Neuron (in vitro differentiated cells): ENCODE measurements at regions not wholly inside any gene's neighbourhood (a gene's known extent, or its start where the extent isn't known, plus 50 kb on each side); places are given as distances from the start of the nearest gene placed in this dataset.

Experiments used
- H2AFZ ChIP-seq: one replicate; pipeline ENCODE4 v1.6.1; 2013; ENCODE audit warnings: low read depth, mild to moderate bottlenecking, inconsistent platforms, low read length, moderate library complexity
- H3K27me3 ChIP-seq: one replicate; pipeline ENCODE4 v1.6.1; 2013; ENCODE audit warnings: low read length; ENCODE audit not compliant: insufficient read depth
- H3K36me3 ChIP-seq: one replicate; pipeline ENCODE4 v1.6.1; 2013; ENCODE audit warnings: low read length; ENCODE audit not compliant: insufficient read depth
- H3K4me1 ChIP-seq: one replicate; pipeline ENCODE4 v1.6.1; 2013; ENCODE audit warnings: low read length; ENCODE audit not compliant: insufficient read depth
- H3K4me3 ChIP-seq: 2 replicates; pipeline ENCODE4 v1.5.1; 2013; ENCODE audit warnings: mild to moderate bottlenecking, low read length, moderate library complexity
- H3K9me3 ChIP-seq: one replicate; pipeline ENCODE4 v1.6.1; 2013; ENCODE audit warnings: low read length

DNA sequence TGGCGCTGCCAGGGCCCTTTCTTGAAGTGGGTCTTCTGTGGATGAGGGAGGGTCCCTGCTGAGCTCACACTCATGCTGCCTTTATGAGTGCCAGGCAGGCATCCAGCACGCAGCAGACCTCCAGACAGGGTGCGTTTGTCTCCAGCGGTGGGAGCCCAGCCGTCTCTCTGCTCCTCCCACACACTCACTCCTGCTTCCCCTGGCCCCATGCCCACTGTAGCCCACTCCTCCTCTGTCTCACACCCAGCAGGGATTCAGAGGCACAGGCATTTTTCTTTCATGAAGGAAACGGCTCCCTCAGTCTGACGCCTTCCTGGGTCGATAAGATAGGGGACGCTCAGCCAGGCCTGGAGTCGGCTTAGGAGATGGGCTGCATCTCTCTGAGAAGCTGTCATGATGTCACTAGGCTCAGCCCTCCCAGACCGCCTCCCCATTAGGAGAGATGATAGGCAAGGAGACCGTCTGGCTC is 183.9 kb upstream of the NCAM1 start:
- Histone ChIP-seq H3K27me3 (no peaks in the 10 kb centered on the region), H3K4me3 (no peak overlapping the region), H2AFZ (no peak overlapping the region), H3K9me3 (no peaks in the 10 kb centered on the region), H3K36me3 (no peaks in the 10 kb centered on the region), H3K4me1 (no peaks in the 10 kb centered on the region)

DNA sequence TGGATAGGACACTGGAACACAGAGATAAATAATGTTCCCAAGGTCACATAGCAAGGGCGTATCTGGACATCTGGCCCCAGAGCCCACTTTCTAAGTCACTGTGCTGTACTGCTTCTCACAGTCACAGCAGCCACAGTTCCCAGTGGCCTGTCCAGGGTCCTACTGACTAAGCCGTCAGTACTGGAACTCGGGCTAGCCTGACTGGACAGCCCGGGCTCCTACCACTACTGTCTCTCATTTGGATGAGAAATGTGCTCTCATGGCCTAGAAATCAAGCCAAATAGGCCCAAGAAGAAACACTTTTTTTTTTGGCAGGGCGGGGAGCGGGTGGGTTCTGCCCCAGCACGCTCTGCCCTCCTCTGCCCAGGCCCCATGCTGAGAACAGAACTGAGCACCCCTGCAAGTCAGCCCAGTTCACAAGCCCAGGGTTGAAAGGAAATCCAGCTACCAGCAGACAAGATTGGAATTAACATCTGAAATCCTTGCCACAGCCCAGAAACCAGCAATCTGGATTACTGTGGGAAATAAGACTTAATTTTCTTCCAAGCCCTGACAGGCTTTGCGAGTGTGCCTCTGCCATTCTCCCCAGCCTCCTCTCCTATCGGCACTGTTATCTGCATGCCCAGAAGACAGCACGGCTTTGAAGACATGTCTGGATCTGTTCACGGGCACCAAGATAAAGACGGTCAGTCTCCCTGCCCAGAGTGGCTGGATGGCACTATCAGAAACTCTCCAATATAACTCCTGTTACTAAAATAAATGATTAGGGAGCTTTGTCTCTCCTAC is 182.9 kb upstream of the NCAM1 start:
- Histone ChIP-seq H3K9me3 (no peaks in the 10 kb centered on the region), H3K36me3 (no peaks in the 10 kb centered on the region), H3K4me1 (no peaks in the 10 kb centered on the region), H3K4me3 (no peak overlapping the region), H2AFZ (no peak overlapping the region), H3K27me3 (no peaks in the 10 kb centered on the region)

DNA sequence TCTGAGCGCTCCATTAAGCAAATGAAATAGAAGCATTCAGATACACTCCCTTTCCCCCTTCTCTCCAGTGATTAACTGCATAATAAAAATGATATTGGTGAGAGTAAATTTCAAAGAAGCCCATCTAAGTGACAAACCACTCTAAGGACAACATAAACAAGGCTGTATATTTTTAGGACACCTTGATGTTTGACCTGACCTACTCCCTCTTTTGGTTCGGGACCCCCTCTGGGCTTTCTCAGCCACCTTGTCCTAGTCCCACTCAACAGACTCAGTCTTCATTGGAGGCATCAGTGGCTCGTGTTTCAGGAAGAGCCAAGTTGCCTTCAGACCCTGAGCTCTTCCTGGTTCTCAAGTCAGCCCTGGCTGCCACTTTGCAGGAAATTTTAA is 182.3 kb upstream of the NCAM1 start:
- Histone ChIP-seq H3K27me3 (no peaks in the 10 kb centered on the region), H3K9me3 (no peaks in the 10 kb centered on the region), H3K4me3 (no peak overlapping the region), H3K4me1 (no peaks in the 10 kb centered on the region), H3K36me3 (no peaks in the 10 kb centered on the region), H2AFZ (no peak overlapping the region)

DNA sequence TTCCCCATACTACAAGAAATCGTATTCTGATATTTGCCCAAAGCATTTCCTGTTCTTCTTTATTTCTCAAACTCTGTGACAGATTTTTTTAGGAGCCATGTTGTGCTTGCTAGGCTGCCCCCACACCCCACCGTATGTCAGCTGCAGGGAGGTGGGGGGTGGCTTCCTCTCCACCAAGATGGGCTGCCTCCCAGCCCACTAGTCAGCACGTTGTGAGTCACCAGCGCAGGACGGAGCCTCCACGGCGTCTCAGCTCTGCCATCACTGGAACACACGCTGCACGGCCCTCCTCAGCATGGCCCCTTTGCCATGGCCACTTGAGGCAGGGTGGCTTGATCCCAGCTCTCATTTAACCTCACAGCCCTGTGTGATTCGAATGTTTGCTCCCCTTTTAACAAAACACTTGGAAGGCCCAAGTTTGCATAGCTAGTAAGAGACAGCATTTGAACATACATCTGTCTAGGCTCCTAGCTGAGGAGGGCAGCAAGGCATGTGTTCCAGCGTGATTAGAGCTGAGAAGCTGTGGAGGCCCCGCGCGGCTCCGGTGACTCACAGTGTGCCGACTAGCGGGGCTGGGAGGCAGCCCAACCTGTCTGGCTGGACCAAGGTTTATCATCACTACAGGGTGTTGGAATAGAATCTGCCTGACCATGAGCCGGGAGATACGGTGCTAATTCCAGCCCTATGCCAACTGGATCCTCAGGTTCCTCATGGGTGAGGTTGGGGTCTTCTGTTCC is 180.7 kb upstream of the NCAM1 start:
- Histone ChIP-seq H3K4me3 (no peak overlapping the region), H2AFZ (no peak overlapping the region), H3K36me3 (no peaks in the 10 kb centered on the region), H3K27me3 (no peaks in the 10 kb centered on the region), H3K4me1 (no peaks in the 10 kb centered on the region), H3K9me3 (no peaks in the 10 kb centered on the region)

DNA sequence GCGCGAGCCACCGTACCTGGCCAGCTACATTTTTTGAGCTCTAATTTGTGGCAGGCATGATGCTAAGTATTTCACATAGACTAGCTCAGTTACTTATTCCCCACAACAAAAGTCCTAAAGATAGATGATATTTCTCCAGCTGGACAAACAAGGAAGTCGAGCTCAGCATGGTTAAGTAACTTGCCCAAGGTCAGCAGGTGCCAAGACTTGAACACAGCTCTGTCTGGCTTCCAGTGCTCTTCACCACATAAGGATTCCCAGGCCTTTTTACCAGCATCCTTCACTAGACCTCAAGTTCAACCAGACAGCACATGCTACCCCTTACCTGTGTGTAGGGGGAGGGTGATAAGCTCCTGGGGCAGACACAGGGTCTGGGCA is 177.3 kb upstream of the NCAM1 start:
- no peak overlapping the region for H2AFZ ChIP-seq
- no peaks in the 10 kb centered on the region for H3K36me3 ChIP-seq
- no peaks in the 10 kb centered on the region for H3K27me3 ChIP-seq

DNA sequence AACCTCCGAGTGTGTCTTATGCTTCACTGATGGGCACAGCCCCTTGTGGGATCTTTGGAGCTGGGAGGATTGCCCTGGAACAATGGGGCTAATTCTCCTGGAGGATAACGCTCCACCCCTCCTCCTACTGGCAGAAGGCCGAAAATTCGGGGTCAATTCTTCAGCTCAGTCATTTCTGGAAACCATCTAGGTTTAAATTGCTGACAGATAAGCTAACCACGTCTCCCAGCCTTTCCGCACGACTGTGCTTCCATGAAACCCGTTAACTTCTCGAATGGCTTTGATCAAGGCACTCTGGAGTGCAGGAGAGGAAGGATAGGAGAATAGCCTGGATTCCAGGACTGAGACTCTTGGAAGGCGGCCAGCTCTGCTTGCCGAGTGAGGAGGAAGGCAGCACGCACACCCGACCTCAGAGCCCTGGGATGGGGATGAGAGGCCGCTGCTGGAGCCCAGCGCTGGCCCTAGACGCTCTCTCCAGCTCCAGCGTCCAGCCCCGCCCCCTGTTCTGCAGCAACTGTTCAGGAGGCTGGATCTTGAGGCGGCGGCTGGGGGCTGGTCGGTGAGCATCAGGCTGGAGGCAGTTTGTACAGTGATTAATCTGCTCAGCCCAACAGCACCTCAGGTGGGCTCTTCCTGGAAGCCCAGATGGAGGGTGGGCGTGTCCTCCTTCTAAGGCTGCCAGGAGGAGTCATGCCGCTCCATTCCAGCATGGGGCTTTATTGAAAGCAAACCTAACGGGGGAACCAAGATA is 176.7 kb upstream of the NCAM1 start:
- Histone ChIP-seq H3K36me3 (no peaks in the 10 kb centered on the region), H3K4me1 (no peaks in the 10 kb centered on the region), H3K27me3 (no peaks in the 10 kb centered on the region), H2AFZ (no peak overlapping the region), H3K4me3 (no peak overlapping the region), H3K9me3 (no peaks in the 10 kb centered on the region)

More for the DNA sequence above, 177.3 kb upstream of the NCAM1 start:
- Histone ChIP-seq H3K9me3 (no peaks in the 10 kb centered on the region), H3K4me3 (no peak overlapping the region), H3K4me1 (no peaks in the 10 kb centered on the region)

DNA sequence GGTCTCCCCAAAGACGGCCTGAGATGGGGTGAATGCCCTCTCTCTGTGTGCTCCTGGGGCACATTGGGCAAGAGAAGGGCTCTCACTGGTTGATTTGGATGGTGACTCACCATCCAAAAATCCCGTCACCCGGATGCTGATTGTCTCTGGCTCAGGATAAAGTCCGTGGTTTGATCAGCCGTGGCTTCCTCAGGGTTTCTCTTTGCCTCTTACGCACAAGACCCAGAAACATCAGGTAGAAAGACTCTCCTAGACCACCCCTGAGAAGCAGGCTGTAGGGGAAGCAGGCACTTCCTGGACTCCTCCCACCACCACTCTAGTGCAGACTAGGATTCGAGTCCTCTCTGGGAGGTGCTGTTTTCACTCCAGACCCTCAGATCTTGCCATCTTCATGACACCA is 176.1 kb upstream of the NCAM1 start:
- H3K4me3 ChIP-seq, result no peak overlapping the region
- H2AFZ ChIP-seq, result no peak overlapping the region
- no peaks in the 10 kb centered on the region for H3K9me3 ChIP-seq
- H3K27me3 ChIP-seq, result no peaks in the 10 kb centered on the region
- no peaks in the 10 kb centered on the region for H3K36me3 ChIP-seq
- H3K4me1 ChIP-seq, result no peaks in the 10 kb centered on the region

DNA sequence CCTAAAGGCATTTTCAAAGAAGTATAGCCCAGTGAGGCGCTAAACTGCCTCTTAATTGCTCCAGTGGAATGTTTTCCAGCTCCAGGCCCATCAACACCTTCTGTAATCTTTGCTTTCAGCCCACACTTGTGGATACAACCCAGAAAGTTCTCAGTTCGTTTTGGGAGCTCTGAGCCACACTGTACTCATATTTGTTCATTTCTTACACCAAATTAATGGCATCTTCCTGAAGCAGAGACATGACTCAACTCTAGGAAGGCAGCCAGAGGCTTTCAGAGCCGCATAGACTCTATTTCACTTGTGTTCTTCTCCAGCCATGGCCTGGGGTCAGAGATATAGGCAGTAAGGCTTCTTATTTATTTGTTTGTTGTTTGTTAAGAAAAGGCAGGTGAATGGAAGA is 175.5 kb upstream of the NCAM1 start:
- Histone ChIP-seq H3K4me1 (no peaks in the 10 kb centered on the region), H3K36me3 (no peaks in the 10 kb centered on the region), H2AFZ (no peak overlapping the region), H3K9me3 (no peaks in the 10 kb centered on the region), H3K4me3 (no peak overlapping the region), H3K27me3 (no peaks in the 10 kb centered on the region)

DNA sequence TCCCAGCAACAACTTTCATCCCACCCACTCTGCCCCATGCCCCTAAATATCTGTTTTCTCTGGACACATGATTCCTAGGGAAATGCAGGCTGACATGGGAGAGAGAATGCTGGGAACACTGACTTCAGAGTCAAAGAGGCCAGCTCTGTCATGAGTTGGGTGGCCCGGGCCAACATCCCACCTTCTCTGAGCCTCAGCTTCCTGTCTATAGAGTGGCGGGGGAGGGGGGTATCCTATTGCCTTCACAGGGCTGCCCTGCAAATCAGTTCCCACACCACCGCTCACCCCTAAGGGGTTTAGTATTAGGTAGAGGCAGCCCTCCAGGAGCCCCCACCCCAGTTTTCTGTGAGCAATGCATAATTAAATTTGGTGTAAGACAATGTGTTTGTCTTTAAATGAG is 175.0 kb upstream of the NCAM1 start:
- no peaks in the 10 kb centered on the region for H3K36me3 ChIP-seq
- no peak overlapping the region for H3K4me3 ChIP-seq
- H3K9me3 ChIP-seq, result no peaks in the 10 kb centered on the region
- no peak overlapping the region for H2AFZ ChIP-seq
- H3K4me1 ChIP-seq, result no peaks in the 10 kb centered on the region
- no peaks in the 10 kb centered on the region for H3K27me3 ChIP-seq

DNA sequence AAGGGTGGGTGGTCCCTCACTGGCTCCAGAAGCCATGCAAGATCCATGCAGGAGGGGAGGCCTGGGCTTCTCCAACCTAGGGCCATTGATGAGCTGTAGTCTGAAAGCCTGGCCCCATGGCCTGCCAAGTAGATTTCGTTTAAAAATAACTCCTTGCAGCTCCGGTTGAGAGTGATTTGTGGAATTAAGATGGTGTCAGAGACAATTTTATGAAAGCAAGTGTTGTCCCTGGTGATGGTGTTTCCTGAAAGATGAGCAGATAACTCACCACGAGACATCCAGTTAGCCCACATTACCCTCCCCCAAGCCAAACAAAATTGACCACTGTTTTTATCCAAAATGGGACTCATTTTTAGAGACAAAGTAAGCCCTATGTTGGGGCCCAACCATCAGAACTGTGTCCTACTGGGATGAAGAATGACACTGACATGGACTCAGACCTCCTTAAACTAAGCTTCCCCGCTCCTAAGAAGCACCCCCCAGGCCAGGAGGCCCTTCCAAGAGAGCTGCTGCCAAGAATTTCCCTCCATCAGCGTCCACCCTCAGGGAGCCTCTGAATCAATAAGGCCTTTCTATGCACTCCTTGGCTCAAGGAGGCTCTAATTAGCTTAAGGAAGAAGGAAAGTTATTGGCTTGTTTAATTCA is 174.2 kb upstream of the NCAM1 start:
- no peaks in the 10 kb centered on the region for H3K9me3 ChIP-seq
- H2AFZ ChIP-seq, result no peak overlapping the region
- no peaks in the 10 kb centered on the region for H3K4me1 ChIP-seq
- H3K36me3 ChIP-seq, result no peaks in the 10 kb centered on the region
- H3K4me3 ChIP-seq, result no peak overlapping the region
- H3K27me3 ChIP-seq, result no peaks in the 10 kb centered on the region

DNA sequence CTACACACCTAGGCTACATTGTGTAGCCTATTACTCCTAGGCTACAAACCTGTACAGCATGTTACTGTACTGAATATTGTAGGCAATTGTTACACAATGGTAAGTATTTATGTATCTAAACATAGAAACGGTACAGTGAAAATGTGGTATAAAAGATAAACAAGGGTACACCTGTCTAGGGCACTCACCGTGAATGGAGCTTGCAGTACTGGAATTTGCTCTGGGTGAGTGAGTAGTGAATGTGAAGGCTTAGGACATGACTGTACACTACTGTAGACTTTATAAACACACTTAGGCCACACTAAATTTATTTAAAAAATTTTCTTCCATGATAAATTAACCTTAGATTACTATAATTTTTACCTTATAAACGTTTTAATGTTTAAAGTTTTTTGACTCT is 171.7 kb upstream of the NCAM1 start:
- Histone ChIP-seq H3K9me3 (no peaks in the 10 kb centered on the region), H3K4me1 (no peaks in the 10 kb centered on the region), H3K4me3 (no peak overlapping the region)

DNA sequence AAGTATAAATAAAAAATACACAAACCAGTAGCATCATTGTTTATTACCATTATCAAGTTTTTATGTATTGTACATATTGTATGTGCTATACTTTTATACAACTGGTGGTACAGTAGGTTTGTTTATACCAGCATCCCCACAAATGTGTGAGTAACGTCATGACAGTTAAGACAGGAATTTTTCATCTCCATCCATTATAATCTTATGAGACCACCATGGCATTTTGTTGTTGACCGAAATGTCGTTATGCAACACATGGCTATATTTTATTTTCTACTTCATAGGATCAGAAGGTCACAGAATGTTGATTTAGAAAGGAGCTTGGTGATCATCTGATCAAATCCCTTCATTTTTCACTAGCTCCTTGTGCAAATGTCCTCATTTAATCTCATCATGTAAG is 170.9 kb upstream of the NCAM1 start:
- H3K4me3 ChIP-seq, result no peak overlapping the region
- H3K4me1 ChIP-seq, result no peaks in the 10 kb centered on the region
- H2AFZ ChIP-seq, result no peak overlapping the region
- H3K27me3 ChIP-seq, result no peaks in the 10 kb centered on the region
- H3K9me3 ChIP-seq, result no peaks in the 10 kb centered on the region
- no peaks in the 10 kb centered on the region for H3K36me3 ChIP-seq

More for the DNA sequence above, 171.7 kb upstream of the NCAM1 start:
- H3K27me3 ChIP-seq, result no peaks in the 10 kb centered on the region
- no peaks in the 10 kb centered on the region for H3K36me3 ChIP-seq
- H2AFZ ChIP-seq, result no peak overlapping the region

DNA sequence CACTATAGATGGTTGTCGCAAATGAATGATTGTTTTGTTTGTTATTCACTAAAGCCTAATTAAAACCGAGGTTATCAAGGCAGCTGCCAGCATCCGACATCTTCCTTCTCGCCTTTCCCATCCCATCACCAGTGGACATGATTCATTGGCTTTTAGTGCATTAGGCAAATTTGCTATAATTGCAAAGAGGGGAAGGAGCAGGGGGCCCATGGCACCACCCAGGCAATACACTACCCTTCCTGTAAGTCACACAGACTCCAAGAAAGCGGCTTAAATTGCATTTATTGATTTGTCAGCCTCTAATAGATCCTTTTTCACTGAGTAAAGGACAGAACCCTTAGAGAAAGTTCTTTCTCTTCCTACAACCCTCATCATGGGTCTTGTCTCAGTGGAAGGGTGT is 169.2 kb upstream of the NCAM1 start:
- no peaks in the 10 kb centered on the region for H3K27me3 ChIP-seq
- H3K36me3 ChIP-seq, result no peaks in the 10 kb centered on the region
- no peak overlapping the region for H3K4me3 ChIP-seq
- H3K4me1 ChIP-seq, result peaks cover 8% of the 10 kb centered on the region
- no peak overlapping the region for H2AFZ ChIP-seq
- no peaks in the 10 kb centered on the region for H3K9me3 ChIP-seq
